ENCODE measurements at regions not wholly inside any gene's neighbourhood (a gene's known extent, or its start where the extent isn't known, plus 50 kb on each side); places are given as distances from the start of the nearest gene placed in this dataset.
"Not testable (repeated sequence)": the region's sequence is repeated elsewhere in the genome, so short reads cannot be mapped to it uniquely, and the experiment has no call there.

DNA sequence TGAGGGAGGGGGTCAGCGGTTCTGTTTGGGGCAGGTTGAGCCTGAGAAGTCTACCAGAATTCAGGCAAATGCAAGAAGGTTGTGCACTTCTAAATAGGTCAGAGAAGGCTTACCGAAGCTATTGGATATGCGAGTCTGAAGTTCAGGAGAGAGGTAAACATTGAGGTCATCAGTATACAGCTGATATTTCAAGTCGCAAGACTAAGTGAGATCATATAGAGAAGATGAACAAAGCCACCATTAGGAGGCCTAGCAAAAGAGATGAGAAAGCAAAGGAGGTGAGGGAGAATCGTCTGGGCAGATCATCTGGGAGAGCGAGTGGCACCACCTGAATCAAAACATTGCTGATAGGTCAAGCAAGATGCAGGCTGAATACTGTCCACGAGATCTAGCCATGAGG, 430.6 kb downstream of the BUD13 start:
- H3K27ac ChIP-seq, result no peak overlapping the region
- DNase-seq, result no peak
- no peak for TF ChIP-seq POLR2A (IDR thresholded peaks at IDR 0.05)
- TF ChIP-seq, protein P1, sequence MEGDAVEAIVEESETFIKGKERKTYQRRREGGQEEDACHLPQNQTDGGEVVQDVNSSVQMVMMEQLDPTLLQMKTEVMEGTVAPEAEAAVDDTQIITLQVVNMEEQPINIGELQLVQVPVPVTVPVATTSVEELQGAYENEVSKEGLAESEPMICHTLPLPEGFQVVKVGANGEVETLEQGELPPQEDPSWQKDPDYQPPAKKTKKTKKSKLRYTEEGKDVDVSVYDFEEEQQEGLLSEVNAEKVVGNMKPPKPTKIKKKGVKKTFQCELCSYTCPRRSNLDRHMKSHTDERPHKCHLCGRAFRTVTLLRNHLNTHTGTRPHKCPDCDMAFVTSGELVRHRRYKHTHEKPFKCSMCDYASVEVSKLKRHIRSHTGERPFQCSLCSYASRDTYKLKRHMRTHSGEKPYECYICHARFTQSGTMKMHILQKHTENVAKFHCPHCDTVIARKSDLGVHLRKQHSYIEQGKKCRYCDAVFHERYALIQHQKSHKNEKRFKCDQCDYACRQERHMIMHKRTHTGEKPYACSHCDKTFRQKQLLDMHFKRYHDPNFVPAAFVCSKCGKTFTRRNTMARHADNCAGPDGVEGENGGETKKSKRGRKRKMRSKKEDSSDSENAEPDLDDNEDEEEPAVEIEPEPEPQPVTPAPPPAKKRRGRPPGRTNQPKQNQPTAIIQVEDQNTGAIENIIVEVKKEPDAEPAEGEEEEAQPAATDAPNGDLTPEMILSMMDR (IDR thresholded peaks at IDR 0.05), result no peak
- H3K27me3 ChIP-seq, result no peaks in the 10 kb centered on the region
- no peak overlapping the region for H3K4me3 ChIP-seq
- no peaks in the 10 kb centered on the region for H3K36me3 ChIP-seq
- H3K9me3 ChIP-seq, result no peaks in the 10 kb centered on the region
- H3K4me1 ChIP-seq, result no peaks in the 10 kb centered on the region

DNA sequence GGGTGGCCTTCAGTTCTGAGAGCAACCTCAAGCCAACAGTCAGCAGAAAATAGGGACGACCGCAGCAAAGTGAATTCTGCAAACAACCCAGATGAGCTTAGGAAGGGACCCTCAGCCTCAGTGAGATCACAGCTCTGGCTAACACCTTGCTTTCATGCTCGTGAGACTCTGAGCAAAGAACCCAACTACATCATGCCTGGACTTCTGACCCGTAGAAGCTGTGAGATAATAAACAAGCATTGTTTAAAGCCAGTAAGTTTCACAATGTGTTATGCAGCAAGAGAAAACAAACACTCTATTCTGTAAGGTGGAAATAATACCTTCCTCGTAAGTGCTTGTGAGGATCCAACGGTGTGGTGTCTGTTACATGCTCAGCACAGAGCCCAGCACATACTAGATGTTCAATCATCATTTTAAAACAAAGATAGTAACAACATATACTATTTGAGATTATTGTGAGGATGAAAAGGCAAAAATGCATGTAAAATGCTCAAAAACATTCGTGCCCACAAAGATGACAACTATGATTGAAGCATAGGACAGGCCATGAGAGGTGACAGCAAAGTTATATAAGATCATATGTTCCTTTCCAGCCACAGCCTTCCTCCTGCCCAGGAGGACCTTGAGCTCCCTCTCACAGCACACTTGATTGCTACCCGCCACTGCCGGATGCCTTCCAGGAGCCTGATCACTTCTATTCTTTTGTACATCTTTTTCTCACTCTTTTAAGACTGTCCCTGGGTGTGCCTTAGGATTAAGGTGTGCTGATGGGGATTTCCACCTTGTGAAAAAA, 433.3 kb downstream of the BUD13 start:
- Histone ChIP-seq H3K27ac (peak overlapping the region in 2 of 4 donors; percentile 14 to 58), H3K27me3 (no peaks in the 10 kb centered on the region), H3K4me3 (no peak overlapping the region), H3K9me3 (no peaks in the 10 kb centered on the region), H3K36me3 (no peaks in the 10 kb centered on the region), H3K4me1 (no peaks in the 10 kb centered on the region)
- no peak for TF ChIP-seq POLR2A (IDR thresholded peaks at IDR 0.05)
- TF ChIP-seq, protein P1 (IDR thresholded peaks at IDR 0.05), result no peak
- peak in 1 of 3 donors; percentile 66 for DNase-seq

DNA sequence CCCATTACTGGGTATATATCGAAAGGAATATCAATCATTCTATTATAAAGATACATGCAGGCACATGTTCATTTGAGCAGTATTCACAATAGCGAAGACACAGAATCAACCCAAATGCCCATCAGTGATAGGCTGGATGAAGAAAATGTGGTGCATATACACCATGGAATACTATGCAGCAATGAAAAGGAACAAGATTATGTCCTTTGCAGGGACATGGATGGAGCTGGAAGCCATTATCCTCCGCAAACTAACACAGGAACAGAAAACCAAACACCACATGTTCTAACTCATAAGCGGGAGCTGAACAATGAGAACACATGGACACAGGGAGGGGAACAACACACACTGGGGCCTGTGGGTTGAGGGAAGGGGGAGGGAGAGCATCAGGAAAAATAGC, 434.3 kb downstream of the BUD13 start:
- H3K36me3 ChIP-seq, H3K27ac ChIP-seq, DNase-seq, H3K4me1 ChIP-seq, H3K9me3 ChIP-seq, H3K4me3 ChIP-seq, H3K27me3 ChIP-seq: not testable (repeated sequence)

DNA sequence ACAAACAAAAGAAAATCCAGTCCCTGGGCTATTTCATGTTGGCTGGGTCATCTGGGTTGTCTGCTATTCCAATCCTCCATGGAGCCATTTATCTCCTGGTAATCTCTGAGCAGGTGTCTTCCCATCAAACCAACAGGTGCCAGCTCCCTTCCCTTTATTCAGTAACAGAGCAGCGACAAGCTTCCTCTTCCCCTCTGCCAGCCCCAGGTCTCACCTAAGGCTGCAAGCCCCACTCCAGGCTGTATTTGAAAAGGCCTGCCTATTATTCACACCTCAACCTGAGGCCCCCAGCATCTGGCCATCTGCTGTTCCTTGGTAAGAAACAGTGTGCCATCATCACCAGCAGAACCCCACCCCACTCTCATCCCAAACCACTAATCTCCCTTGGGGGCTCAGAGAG, 436.2 kb downstream of the BUD13 start:
- Histone ChIP-seq H3K9me3 (no peaks in the 10 kb centered on the region), H3K27ac (no peak overlapping the region), H3K4me3 (no peak overlapping the region), H3K4me1 (no peaks in the 10 kb centered on the region), H3K36me3 (no peaks in the 10 kb centered on the region), H3K27me3 (no peaks in the 10 kb centered on the region)
- no peak for DNase-seq
- TF ChIP-seq, protein P1 (IDR thresholded peaks at IDR 0.05), result no peak

DNA sequence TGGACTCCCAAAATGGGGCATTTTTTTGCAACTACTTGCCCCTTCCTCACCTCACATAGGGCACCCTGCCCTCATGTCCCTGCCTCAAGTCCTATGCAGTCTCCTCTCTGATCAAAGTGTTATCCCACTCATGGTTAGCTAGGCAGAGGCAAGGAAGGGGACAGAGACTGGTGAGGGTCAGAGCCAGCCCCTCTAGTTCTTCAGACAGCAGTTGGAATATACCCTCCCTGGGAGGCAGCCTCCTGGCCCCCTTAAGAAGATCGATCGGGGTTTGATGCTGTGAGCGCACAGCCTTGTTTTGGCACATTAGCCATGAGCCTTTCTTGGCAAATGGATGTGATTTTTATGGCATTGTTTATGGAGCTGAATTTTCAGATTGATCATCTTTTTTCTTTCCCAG, 436.9 kb downstream of the BUD13 start:
- Histone ChIP-seq H3K9me3 (no peaks in the 10 kb centered on the region), H3K27ac (no peak overlapping the region), H3K4me1 (no peaks in the 10 kb centered on the region), H3K27me3 (no peaks in the 10 kb centered on the region), H3K4me3 (no peak overlapping the region), H3K36me3 (no peaks in the 10 kb centered on the region)
- TF ChIP-seq, protein P1 (IDR thresholded peaks at IDR 0.05), result no peak
- no peak for TF ChIP-seq POLR2A (IDR thresholded peaks at IDR 0.05)
- DNase-seq, result no peak

DNA sequence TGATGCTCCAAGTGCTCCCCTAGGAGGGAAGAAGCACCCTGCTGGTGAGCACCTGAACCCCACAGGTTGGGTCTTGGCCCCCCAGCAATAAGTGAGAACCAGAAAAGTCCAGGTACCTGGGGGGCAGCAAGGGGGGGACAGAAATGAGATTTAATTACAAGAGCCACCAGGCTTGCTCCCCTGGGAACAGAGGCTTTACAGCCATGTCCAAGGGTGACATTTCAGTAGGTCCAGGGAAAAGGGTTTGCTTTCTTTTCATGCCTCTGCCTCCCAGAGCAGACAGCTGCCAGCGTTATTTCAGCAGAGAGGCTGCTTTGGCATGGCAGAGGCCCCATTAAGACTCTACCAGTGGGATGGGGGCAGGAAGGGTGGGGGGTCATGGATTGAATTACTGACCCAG, 437.7 kb downstream of the BUD13 start:
- H3K27ac ChIP-seq, result no peak overlapping the region
- no peaks in the 10 kb centered on the region for H3K27me3 ChIP-seq
- no peaks in the 10 kb centered on the region for H3K36me3 ChIP-seq
- TF ChIP-seq, protein P1 (IDR thresholded peaks at IDR 0.05), result no peak
- no peaks in the 10 kb centered on the region for H3K4me1 ChIP-seq
- no peak for DNase-seq
- H3K9me3 ChIP-seq, result no peaks in the 10 kb centered on the region
- no peak overlapping the region for H3K4me3 ChIP-seq
